Activated CD4-positive, alpha-beta T cell treated with anti-CD3 and anti-CD28 coated beads, Interleukin-2, amount 50 U/mL, for 4 hours (primary cell): ENCODE measurements at regions not wholly inside any gene's neighbourhood (a gene's known extent, or its start where the extent isn't known, plus 50 kb on each side); places are given as distances from the start of the nearest gene placed in this dataset.

Experiments used
- DNase-seq, 2 experiments: peaks; one replicate each; pipeline ENCODE4 v3.0.0-alpha.2; 2020

DNA sequence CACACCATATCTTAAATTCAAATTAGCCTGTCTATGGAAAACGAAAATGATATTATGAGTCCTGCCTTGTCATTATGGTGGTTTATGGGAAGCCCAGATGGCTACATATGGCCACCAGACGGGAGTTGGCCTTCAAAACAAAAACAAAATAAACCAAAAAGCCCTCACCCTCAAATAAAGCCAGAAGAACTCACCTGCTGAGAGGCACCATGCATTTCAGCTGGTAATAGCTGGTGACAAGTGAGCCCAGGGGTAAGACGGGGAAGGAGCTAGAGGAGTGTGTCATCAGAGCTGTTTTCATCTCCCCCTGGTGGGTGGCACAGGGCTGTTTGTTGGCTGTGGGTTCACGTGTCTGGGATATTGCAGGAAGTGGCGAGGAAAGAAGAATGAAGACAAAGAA lies 152.9 kb downstream of the EFNB2 start:
- no peak for DNase-seq

DNA sequence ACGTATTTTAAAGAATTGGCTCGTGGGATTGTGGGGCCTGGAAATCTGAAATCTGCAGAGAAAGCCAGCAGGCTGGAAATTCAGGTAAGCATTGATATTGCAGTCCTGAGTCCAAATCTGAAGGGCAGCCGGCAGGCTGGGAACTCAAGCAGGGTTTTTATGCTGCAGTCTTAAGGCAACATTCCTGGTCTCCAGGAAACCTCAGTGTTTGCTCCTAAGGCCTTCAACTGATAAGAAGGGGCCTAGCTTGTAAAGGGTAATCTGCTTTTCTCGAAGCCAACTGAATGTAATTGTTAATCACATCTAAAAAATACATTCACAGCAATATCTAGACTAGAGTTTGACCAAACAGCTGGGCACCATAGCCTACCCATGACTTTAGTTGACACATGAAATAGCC lies 154.4 kb downstream of the EFNB2 start:
- no peak for DNase-seq

DNA sequence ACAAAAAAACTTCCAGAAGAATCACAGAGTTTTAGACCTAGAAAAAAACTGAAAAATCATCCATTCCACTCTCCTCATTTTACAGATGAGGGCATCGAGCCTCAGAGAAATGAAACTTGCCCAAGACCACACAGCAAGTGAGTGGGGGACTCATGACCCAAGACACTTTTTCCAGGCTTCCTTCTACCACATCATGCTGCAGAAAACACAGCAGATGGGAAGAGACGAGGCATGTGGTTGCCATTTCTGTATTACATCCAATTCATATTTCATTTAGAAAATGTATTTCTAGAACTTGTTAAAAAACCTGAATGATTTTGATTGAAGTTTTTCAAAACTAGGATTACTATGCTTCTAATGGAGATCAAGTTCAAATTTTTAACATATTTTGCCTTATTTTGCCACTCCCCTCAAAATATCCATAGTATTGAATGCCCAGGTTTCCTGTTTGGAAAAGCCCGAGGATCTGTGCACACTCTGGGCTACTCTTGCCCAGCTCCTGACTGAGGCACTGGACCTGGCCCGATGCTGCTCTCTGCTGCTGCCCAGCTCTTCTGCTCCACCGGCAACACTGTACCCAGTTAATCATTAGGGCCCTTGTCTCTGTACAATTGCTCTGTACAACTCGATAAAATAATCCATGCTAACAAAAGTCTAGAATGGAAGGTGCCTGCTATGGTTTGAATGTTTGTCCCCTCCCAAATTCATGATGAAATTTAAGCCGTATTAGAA lies 157.4 kb downstream of the EFNB2 start:
- DNase-seq = no peak

DNA sequence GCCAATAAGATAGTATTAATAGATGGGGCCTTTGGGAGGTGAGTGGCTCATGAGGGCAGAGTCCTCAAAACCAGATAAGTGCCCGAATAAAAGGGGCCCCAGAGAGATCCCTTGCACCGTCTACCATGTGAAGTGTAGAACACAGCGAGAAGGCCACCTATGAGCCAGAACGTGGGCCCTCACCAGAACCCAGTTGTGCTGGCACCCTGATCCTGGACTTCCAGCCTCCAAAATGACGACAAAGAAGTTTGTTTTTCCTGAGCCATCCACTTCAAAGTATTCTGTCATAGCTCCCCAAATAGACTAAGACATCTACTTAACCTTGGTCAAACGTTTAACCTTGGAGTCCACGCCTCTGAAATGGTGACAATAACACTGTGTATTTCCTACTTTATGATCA lies 158.1 kb downstream of the EFNB2 start:
- no peak for DNase-seq

DNA sequence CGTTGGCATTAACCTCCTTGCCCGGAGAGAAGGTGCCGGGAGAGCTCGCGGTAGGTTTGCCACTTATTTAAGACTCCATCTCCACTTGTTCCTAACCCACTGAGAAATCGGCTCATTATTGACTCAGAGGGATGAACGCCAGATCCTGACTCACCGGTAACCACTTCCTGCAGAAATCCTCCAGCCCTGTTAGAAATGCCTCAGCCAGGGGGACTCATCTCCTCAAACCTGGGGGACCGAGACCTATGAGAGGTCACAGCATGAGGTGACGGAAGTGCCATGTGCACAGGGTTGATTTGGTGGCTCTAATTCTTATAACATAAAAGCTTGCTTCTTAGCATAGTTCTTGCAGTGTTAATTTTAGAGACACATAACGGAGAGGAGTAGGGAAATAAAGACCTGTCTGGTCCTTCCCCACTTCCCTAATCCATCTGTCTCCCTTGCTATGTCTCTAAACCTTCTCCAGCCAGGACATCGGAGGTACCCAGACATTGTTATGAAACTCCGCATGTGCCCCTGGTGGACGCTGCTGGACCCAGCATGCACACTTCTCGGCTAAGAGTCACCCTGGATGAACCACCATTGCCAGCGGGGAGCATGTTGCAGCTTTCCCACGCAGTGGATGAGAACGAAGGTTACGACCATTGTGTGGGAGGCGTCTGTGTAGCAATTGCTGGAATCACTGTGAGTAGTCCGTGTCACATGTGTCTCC lies 158.9 kb downstream of the EFNB2 start:
- no peak for DNase-seq

DNA sequence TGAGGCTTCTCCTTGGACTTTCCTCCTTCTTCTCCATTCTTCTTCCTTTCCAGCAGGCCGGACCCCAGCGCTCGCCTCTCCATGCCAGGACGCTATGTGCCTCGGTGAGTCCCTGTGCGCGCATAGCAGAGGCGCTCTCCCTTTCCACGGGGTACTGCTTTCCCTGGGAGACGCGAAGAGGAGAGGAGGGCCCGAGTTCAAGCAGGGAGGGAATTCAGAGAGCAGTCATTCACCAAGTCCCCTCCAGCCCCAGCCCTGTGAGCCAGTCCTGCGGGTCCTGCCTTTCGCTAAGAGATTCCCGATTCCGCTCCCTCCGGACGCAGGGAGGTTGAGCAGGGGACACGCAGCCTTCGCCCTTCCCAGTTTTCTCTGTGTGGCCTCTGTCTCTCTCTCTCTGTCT lies 160.4 kb downstream of the EFNB2 start:
- no peak for DNase-seq

DNA sequence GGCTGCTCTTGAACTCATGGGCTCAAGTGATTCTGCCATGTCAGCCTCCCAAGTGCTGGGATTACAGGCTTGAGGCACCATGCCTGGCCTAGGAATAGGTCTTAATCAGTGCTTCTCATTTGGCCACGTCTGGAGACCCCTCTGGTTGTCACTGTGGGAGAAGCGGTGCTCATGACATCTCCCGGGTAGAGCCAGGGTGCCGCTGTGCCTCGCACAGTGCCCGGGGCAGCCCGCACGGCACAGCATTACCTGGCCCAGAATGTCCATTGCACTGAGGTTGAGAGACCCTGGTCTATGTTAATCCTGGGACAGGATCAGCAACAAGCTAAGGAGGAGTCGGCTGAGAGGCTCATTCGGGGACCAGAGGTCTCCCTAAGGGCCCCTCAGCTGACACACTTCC lies 160.8 kb downstream of the EFNB2 start:
- DNase-seq = no peak

DNA sequence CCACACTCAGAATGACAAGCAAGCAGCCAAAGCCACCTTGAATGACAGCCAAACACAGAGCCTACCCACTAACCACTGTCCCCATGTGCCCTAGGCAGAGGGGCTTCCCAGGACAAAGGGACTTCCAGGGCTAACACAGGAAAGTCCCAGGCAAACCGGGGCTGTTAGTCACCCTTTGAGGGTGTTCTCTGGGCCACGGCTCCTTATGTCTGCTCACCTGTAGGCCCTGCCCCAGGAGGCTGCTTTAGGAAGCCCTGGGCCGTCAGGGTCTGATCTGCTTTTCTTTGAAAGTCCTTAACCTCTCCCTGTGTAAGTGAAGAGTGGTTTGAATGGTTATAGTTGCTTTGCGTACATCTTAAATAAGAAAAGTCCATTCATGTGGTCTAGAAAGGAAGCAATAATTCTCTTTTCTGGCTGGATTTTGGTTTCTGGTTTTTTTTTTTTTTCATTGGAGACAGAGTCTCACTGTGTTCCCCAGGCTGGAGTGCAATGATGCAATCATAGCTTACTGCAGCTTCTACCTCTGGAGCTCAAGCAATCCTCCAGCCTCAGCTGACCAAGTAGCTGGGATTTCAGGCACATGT lies 161.4 kb downstream of the EFNB2 start:
- DNase-seq = no peak

DNA sequence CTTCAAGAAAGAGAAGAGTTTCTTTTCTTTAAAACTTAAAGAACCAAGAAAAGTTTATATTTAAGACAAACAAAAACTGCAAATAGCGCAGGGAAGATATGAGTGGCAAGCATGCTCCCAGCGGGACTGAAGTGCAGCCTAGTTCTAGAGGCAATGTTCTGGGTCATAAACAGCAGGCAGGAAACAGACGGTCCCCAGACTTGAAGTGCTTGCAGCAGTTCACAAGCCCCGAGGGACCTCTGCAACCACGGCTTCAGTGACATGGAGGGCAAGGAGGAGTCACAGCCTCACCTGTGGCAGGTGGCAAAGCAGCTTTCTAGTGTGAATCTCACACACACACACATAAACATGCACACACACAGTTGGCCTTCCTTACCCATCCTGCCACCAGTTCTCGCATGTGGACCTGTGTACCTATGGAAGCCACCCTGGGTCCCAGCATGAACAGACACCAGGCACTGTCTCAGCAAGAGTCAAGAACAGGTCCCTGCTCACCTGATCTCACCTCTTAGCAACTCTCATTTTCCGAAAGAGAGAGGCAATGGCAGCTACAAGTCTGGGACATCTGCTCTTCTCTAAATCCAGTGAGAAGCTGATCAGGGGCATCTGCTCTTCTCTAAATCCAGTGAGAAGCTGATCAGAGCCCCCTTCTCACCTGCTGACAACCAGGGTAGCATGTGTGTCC lies 162.0 kb downstream of the EFNB2 start:
- no peak for DNase-seq

DNA sequence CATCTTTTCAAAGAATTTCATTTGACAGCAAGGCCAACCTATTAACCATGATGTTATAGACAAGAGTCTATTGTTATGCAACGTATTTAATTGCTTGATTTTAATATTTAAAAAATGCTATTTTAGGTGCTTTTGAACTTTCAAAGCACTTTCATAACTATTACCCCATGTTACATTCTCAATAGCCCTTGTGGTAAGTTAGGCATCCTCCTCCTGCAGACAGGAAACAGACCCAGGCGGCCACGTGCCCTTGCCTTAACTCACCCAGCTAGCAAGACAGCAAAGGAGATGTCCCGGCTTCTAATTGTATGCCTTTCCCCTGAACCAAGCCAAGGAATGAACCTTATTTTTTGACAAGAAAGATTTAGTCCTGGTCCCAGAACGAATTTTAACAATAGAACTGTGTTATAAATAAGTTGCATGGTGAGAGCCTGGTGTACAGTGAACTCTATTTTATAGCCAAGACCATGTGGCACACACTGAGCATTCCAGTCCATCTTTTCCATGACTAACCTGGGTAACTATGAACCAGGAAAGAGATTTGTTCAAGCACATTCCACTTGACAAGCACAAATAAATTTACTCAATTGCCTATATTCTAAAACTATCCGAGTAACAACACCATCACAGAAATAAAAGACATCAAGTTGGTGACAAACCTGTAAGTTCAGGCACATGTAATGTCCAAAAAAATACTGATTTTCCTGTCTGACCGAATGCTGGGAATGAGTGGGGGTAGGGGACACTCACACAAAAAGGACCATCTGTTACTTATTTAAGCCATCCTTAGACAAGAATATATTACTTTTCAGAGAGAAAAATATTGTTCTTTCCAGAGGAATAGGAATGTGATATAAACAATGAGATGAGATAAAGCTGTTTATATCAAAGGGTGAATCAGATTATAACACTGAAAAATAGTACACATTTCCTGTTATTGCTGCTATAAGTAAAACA lies 163.0 kb downstream of the EFNB2 start:
- no peak for DNase-seq

DNA sequence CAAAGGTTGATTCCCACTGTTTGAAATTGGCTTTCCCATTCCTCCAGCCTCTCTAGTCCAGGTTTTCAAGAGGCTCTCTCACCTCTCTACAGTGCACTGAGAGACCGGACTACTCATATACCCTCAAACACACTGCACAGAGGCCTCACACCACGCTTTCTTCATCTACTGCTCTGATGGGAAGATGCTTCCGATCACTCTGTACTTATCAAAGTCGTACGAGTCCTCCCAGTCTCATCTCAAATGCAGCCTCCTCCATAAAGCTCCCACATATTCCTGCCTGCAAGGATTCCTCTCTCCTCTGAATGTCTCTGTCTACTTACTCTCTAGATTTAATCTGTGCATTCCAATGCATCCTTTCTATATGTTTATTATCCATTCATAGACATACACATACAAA lies 164.4 kb downstream of the EFNB2 start:
- DNase-seq = no peak

DNA sequence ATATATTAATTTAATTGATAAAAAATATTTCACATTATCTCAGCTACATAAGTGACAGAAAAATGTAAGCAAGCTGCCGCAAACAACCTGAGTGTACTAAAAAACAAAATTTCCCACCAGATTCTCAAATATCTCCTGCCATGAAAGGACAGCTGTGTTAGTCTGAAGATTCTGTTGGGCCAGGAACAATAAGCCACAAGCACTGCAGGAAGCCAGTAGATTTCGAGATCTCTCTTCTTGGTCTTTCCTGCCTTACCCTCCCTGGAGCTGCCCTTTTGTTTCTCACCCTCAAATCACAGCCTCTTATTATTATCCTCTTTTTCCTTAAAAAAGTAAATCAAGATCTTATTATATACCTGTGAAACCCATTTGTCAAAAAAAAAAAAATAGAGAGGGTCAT lies 165.6 kb downstream of the EFNB2 start:
- no peak for DNase-seq

DNA sequence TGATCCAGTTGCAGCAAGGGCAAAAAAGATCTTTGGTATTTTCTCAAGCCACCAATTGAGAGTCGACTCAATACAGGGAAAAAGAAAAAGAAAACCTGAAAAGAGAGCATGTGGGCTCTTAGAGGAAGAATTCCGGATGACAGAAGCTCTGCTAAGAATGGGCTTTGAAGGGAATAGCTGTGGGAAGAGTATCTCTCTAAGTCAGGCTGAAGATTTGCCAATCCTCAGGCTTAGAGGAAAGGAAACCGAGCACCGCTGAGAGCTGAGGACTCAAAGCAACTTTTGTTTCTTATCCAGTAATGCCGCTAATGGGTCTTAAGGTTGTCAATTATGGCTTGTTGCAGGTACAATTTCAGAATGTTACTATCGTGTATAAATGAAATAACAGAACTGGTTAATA lies 166.4 kb downstream of the EFNB2 start:
- no peak for DNase-seq

DNA sequence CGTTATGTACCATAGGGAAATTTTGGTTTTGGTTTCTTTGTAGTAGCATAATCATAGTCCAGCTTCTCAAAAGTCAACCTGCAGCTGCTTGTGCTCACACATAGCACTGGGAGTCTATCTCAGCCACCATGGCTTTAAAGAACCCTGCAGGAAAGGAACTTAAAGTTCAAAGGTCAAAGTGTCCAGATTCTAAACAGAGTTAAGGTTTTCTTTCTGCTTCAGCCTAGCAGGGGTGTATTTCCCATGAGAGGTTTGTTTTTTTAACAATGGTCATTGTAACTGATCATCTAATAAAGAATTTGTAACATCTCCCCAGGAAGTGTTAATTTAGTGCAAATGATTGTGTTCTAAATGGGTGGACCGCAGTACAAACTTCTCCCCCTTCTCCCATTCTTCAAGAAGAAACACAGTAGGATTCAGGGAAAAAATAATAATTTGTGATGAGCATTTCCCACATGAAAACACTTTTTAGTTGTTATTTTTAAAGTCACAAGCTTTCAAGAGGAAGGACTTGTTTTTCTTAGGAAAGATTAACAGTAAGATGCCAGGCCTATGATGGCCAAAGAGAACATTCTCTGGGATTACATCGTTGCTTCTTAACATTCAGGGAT lies 168.0 kb downstream of the EFNB2 start:
- no peak for DNase-seq

DNA sequence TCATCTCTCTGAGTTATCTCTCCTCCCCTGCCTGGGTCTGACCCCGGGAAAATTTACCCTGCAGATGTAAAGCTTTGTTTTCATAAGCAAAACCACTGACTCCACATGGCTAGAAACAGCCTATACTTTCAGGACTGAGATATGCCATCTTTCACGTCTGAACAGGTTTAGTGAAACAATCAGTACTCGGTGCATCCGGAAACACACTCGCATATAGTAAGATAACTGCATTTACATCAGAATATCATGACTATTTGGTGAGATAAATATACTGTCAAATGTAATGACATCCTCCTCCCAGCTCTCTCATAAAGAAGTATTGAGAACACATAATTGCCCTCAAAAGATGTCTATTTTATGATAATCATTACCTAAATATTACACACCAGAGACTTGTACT lies 172.8 kb downstream of the EFNB2 start:
- no peak for DNase-seq

DNA sequence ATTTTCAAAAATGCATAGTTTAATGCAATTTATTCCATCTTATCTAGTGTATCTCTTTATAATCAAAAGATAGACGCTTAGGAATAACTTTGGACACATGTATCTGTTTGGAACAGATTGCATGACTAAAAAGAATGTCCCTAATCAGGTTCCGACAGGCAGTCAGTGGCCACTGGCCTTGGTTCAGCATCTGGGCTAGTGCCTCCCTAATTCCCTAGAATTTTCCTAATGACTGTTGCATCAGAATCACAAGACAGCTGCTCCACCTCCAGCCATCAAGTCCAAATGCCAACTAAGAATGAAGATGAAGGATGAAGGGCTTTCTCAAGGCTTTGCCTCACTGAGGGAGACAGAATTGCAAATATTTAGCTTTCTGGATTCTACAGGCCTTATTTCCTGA lies 173.8 kb downstream of the EFNB2 start:
- no peak for DNase-seq

DNA sequence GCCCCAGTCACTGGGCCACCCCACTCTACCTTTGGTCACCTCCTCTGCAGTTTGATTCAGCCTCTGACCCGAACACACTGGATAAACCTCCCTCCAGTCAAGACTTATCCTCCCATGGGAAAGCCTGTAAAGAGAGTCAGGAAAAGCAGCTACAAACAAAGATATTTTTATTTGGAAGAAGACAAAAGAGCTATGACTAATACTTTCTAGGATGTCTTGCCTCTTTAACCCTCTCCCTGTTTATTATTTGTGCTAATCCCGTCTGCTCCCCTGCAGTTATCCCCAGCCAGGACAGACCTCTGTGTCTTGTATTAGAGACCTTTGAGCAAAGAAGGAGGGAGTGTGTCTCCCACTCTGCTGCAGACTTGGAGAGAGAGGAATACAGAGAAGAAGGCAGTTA lies 178.3 kb downstream of the EFNB2 start:
- DNase-seq = no peak

DNA sequence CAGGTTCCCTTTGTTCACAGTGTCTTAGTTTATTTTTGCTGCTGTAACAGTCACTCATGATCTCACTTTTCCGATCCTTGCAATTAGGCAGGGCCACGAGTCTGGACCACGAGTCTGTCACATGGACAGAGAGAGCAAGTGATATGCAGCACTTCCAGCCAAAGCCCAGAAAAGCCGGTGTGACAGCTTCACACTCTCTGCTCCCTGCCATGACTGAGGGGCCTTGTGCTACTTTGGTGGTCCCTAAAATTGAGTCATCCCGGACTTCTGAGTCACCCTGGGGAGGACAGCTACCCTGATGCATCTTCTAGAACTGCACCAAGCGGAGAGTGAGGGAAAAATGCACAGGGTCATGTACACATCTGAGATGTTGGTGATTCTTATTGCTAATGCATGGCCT lies 179.6 kb downstream of the EFNB2 start:
- no peak for DNase-seq

DNA sequence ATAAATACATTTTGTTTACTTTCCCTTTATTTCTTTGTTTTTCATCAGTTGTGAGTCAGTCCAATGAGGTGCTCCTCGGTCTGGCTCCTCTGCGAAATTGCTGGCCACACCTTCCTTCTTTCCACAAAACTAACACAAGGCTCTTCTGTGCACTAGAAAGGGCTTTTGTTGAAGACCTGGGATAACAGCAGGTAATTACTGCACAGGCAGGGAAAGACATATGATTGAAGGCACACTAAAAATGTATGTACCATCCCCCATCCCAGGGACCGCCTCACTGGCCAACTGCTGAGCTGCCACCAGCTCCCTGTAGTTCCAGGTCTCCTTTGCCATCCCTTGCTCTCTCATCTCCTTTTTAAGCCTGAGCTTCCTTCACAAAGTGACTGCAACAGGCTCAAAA lies 180.5 kb downstream of the EFNB2 start:
- no peak for DNase-seq

DNA sequence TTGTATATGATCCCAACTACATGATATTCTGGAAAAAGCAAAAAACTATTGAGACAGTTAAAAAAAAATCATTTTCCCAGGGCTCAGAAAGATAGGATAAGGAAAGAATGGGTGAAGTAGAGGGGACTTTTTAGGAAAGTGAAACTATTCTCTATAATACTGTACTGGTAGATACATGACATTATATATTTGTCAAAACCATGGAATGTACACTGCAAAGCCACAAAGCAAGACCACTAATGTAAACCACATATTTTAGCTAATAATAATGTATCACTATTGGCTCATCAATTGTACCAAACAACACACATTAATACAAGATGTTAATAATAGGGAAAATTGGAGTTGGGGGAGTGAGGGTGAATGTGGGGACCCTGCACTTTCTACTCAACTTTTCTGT lies 182.6 kb downstream of the EFNB2 start:
- DNase-seq = no peak

DNA sequence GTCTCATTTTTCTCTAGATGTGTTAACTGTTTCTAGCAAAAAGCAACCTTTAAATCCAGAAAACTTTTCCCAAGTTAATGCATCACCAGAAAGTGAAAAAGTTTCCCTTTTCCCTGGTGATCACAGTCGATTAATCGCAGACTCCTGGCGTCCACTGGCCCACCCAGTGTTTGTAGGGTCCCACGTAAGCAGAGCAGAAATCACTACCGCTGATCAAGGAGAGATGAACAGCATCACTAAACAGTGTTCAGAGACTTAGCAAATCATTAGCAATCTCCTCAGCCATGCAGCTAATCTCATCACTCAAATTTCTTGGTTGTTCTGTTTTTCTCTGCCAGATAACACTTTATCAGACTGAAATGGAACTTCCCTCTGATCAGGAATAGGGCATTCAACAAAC lies 184.2 kb downstream of the EFNB2 start:
- DNase-seq = no peak

DNA sequence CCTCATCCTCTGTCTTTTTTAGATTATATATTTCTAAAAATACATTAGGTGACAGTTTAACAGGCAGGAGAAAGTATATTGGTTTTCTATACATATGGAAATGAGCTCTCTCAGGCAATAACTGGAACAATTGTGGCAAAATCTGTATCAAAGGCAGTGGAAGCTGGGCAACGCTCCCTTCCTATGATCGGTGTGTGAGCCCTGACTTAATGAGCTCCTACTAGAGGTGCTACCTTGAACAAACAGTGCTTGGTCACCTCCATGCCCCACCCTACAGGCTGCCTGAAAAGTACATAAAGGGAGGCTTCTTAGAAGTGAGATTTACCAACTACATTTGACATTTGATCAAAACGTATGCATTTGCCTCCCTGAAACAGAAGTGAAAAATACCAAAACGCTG lies 185.3 kb downstream of the EFNB2 start:
- no peak for DNase-seq
